Activated CD4-positive, alpha-beta T cell treated with anti-CD3 and anti-CD28 coated beads for 36 hours (primary cell): ENCODE measurements at regions not wholly inside any gene's neighbourhood (a gene's known extent, or its start where the extent isn't known, plus 50 kb on each side); places are given as distances from the start of the nearest gene placed in this dataset.

Experiments used
- ATAC-seq: fragments of 200-7000 bp; cut with Tn5 transposase; one replicate; pipeline ENCODE4 v1.10.0; 2021; ENCODE audit warnings: mild to moderate bottlenecking, moderate library complexity
- CTCF ChIA-PET: fragments of 350-600 bp; sonication (Branson Sonifier 250); formaldehyde crosslinking; loops from one replicate; lab custom pipeline; 2021; ENCODE audit warnings: antibody characterized with exemption; lab: Charles Lee
- POLR2A ChIA-PET: fragments of 350-600 bp; sonication (Branson Sonifier 250); formaldehyde crosslinking; loops from one replicate; lab custom pipeline; 2021; ENCODE audit warnings: antibody characterized with exemption, inconsistent platforms; lab: Charles Lee
- DNase-seq: peaks from one replicate; pipeline ENCODE4 v3.0.0-alpha.2; 2020
- H3K27ac Mint-ChIP-seq: one replicate; pipeline ENCODE4 v1.8.0; 2021; ENCODE audit warnings: mixed read lengths
- H3K27me3 Mint-ChIP-seq: one replicate; pipeline ENCODE4 v1.8.0; 2021; ENCODE audit warnings: mixed read lengths
- H3K36me3 Mint-ChIP-seq: one replicate; pipeline ENCODE4 v1.8.0; 2021; ENCODE audit warnings: low read depth, mixed read lengths
- H3K4me1 Mint-ChIP-seq: one replicate; pipeline ENCODE4 v1.8.0; 2021; ENCODE audit warnings: mixed read lengths
- H3K4me3 Mint-ChIP-seq: one replicate; pipeline ENCODE4 v1.8.0; 2021; ENCODE audit warnings: mild to moderate bottlenecking, moderate library complexity, mixed read lengths
- H3K9me3 Mint-ChIP-seq: one replicate; pipeline ENCODE4 v1.8.0; 2021; ENCODE audit warnings: low read depth, mixed read lengths
- intact Hi-C, 2 experiments: fragments of 100-400 bp; cut with DNase I in 1 of 2; cut with micrococcal nuclease in 1 of 2; formaldehyde crosslinking; loops; one replicate each; pipeline versions ENCODE4 v1.14.2 to v1.15.1; 2022 to 2024; cut with DNase I, micrococcal nuclease

- no peak overlapping the region for H3K4me3 Mint-ChIP-seq
- peaks cover 10% of the 10 kb centered on the region for H3K4me1 Mint-ChIP-seq
- peaks cover 18% of the 10 kb centered on the region for H3K27me3 Mint-ChIP-seq
- no peak for DNase-seq
- no peaks in the 10 kb centered on the region for H3K9me3 Mint-ChIP-seq
- intact Hi-C loops = no loop called here
- ChIA-PET POLR2A (no interaction called here), CTCF (interaction anchor here (0.8 to 1.4 kb wide), 2 partner anchors 976 to 1234 kb away, joined by 3 read pairs; no protein-coding TSS in a partner anchor)
- ATAC-seq = no peak
- no peaks in the 10 kb centered on the region for H3K36me3 Mint-ChIP-seq
- H3K27ac Mint-ChIP-seq = no peak overlapping the region
These were observed 199.5 kb upstream of the TPRG1 start for GRCh38 chr3:188972310-188972709.

GRCh38 chr3:188974856-188975599 lies 196.7 kb upstream of the TPRG1 start:
- ATAC-seq (peak; percentile 75), DNase-seq (peak; percentile 14)
- H3K27me3 Mint-ChIP-seq = peaks cover 17% of the 10 kb centered on the region
- intact Hi-C loops = no loop called here
- no peaks in the 10 kb centered on the region for H3K9me3 Mint-ChIP-seq
- H3K27ac Mint-ChIP-seq = no peak overlapping the region
- ChIA-PET CTCF (interaction anchor here (0.6 to 1.7 kb wide), 4 partner anchors 17 to 544 kb away, joined by 3 to 5 read pairs (median 4); no protein-coding TSS in a partner anchor), POLR2A (no interaction called here)
- H3K4me3 Mint-ChIP-seq = no peak overlapping the region
- no peaks in the 10 kb centered on the region for H3K36me3 Mint-ChIP-seq
- peaks cover 10% of the 10 kb centered on the region for H3K4me1 Mint-ChIP-seq

- no peak for ATAC-seq
- Mint-ChIP-seq H3K27me3 (peaks cover 16% of the 10 kb centered on the region), H3K36me3 (no peaks in the 10 kb centered on the region), H3K27ac (no peak overlapping the region), H3K4me3 (no peak overlapping the region), H3K4me1 (peaks cover 10% of the 10 kb centered on the region), H3K9me3 (no peaks in the 10 kb centered on the region)
- intact Hi-C loops = no loop called here
- CTCF ChIA-PET = interaction anchor here (0.6 to 1.7 kb wide), 4 partner anchors 20 to 543 kb away, joined by 3 to 5 read pairs (median 3); no protein-coding TSS in a partner anchor
- DNase-seq = no peak
- POLR2A ChIA-PET = no interaction called here
These were observed 196.0 kb upstream of the TPRG1 start for GRCh38 chr3:188975600-188976314.

- Mint-ChIP-seq H3K27ac (no peak overlapping the region), H3K9me3 (no peaks in the 10 kb centered on the region), H3K4me1 (peaks cover 10% of the 10 kb centered on the region), H3K36me3 (no peaks in the 10 kb centered on the region), H3K4me3 (no peak overlapping the region), H3K27me3 (peaks cover 11% of the 10 kb centered on the region)
- intact Hi-C loops = no loop called here
- ChIA-PET CTCF (interaction anchor here (0.6 to 1.7 kb wide), 3 partner anchors 21 to 141 kb away, joined by 3 to 5 read pairs (median 3); no protein-coding TSS in a partner anchor), POLR2A (no interaction called here)
- ATAC-seq = no peak
- DNase-seq = no peak
These were observed 195.4 kb upstream of the TPRG1 start for GRCh38 chr3:188976407-188976806.

- POLR2A ChIA-PET = no interaction called here
- no peak for DNase-seq
- Mint-ChIP-seq H3K4me3 (no peak overlapping the region), H3K36me3 (no peaks in the 10 kb centered on the region), H3K4me1 (peaks cover 6% of the 10 kb centered on the region), H3K27me3 (peaks cover 2% of the 10 kb centered on the region), H3K27ac (no peak overlapping the region), H3K9me3 (no peaks in the 10 kb centered on the region)
- no peak for ATAC-seq
- CTCF ChIA-PET = no interaction called here
- intact Hi-C loops = no loop called here
These were observed 193.2 kb upstream of the TPRG1 start for GRCh38 chr3:188978421-188979171.

GRCh38 chr3:188979248-188979647 lies 192.5 kb upstream of the TPRG1 start:
- Mint-ChIP-seq H3K36me3 (no peaks in the 10 kb centered on the region), H3K27me3 (peaks cover 2% of the 10 kb centered on the region), H3K27ac (no peak overlapping the region), H3K4me1 (peaks cover 6% of the 10 kb centered on the region), H3K9me3 (no peaks in the 10 kb centered on the region), H3K4me3 (no peak overlapping the region)
- intact Hi-C loops = no loop called here
- ATAC-seq (no peak), DNase-seq (no peak)
- POLR2A ChIA-PET = no interaction called here
- CTCF ChIA-PET = no interaction called here

GRCh38 chr3:188979669-188980310 lies 192.0 kb upstream of the TPRG1 start:
- intact Hi-C loops = no loop called here
- ChIA-PET CTCF (no interaction called here), POLR2A (no interaction called here)
- Mint-ChIP-seq H3K27ac (no peak overlapping the region), H3K36me3 (no peaks in the 10 kb centered on the region), H3K4me3 (no peak overlapping the region), H3K9me3 (no peaks in the 10 kb centered on the region), H3K4me1 (peaks cover 6% of the 10 kb centered on the region), H3K27me3 (peaks cover 2% of the 10 kb centered on the region)
- DNase-seq (no peak), ATAC-seq (no peak)

- CTCF ChIA-PET = interaction anchor here (1.0 kb wide), 1 partner anchor 9 kb away, joined by 3 read pairs; no protein-coding TSS in a partner anchor
- intact Hi-C loops = no loop called here
- DNase-seq = no peak
These were observed 178.6 kb upstream of the TPRG1 start for GRCh38 chr3:188993181-188993580.

GRCh38 chr3:189001559-189001958 lies 170.2 kb upstream of the TPRG1 start:
- intact Hi-C loops = no loop called here
- ATAC-seq (no peak), DNase-seq (no peak)
- no peaks in the 10 kb centered on the region for H3K36me3 Mint-ChIP-seq
- H3K4me1 Mint-ChIP-seq = no peaks in the 10 kb centered on the region
- H3K4me3 Mint-ChIP-seq = no peak overlapping the region
- CTCF ChIA-PET = interaction anchor here (0.6 to 1.5 kb wide), 3 partner anchors 40 to 591 kb away, joined by 3 to 4 read pairs (median 3); no protein-coding TSS in a partner anchor
- H3K9me3 Mint-ChIP-seq = no peaks in the 10 kb centered on the region
- no peak overlapping the region for H3K27ac Mint-ChIP-seq
- POLR2A ChIA-PET = no interaction called here
- peaks cover 3% of the 10 kb centered on the region for H3K27me3 Mint-ChIP-seq

More at GRCh38 chr3:188993181-188993580, 178.6 kb upstream of the TPRG1 start:
- POLR2A ChIA-PET = no interaction called here
- no peak overlapping the region for H3K4me3 Mint-ChIP-seq
- no peaks in the 10 kb centered on the region for H3K9me3 Mint-ChIP-seq
- H3K36me3 Mint-ChIP-seq = no peaks in the 10 kb centered on the region
- no peak for ATAC-seq
- H3K27ac Mint-ChIP-seq = no peak overlapping the region
- H3K27me3 Mint-ChIP-seq = peaks cover 14% of the 10 kb centered on the region
- H3K4me1 Mint-ChIP-seq = no peaks in the 10 kb centered on the region

GRCh38 chr3:189003410-189003809 lies 168.4 kb upstream of the TPRG1 start:
- intact Hi-C loops = no loop called here
- Mint-ChIP-seq H3K36me3 (no peaks in the 10 kb centered on the region), H3K27me3 (peaks cover 3% of the 10 kb centered on the region), H3K4me1 (no peaks in the 10 kb centered on the region), H3K4me3 (no peak overlapping the region), H3K27ac (no peak overlapping the region), H3K9me3 (no peaks in the 10 kb centered on the region)
- DNase-seq (no peak), ATAC-seq (no peak)
- ChIA-PET POLR2A (no interaction called here), CTCF (interaction anchor here (0.7 to 0.9 kb wide), 2 partner anchors 69 to 964 kb away, joined by 3 read pairs; no protein-coding TSS in a partner anchor)
